ENCODE measurements at regions not wholly inside any gene's neighbourhood (a gene's known extent, or its start where the extent isn't known, plus 50 kb on each side); places are given as distances from the start of the nearest gene placed in this dataset.
"Not testable (repeated sequence)": the region's sequence is repeated elsewhere in the genome, so short reads cannot be mapped to it uniquely, and the experiment has no call there.

- DNase-seq, result no peak
Observed at GRCh38 chr1:61028136-61028535, 54.2 kb upstream of the NFIA start.

GRCh38 chr1:61018068-61018467, 64.3 kb upstream of the NFIA start:
- DNase-seq, result not testable (repeated sequence)

GRCh38 chr1:61017651-61018050, 64.7 kb upstream of the NFIA start:
- no peak for DNase-seq

GRCh38 chr1:61013946-61014667, 68.3 kb upstream of the NFIA start:
- DNase-seq, result no peak

DNA sequence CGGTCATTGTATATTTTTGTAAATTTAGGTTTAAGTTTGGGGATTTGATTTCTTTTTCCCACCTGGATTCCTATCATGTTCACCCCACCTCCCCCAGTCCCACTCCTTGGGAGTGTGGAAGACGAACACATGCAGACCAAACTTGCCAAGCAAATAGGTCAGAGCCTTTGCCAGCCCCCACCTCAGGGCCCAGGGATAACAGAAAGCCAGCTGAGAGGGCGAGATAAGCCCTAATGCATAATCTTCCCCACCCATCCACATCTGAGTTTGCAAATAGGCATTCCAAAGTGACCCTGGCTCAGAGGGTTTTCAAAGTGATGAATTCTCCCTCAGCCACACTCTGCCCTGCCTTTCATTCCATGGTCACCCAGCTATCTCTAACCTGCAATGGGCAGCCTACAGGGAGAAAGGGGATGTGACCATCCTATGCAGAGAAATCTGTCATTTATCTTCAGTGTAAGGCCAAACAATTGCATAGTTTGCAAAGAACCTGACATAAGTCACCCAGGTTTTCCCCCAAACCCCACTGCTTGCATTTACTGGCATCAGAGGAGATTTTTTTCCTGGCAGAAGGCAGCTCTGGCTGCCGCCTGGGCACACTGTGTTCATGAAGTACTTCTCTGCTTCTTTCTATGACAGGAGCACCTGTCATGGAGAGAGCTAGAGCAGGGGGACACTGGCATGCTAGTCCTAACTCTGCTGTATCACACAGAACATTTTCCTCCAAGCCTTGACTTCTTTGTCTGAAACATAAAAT, 69.0 kb upstream of the NFIA start:
- DNase-seq, result no peak

GRCh38 chr1:61012341-61012761, 70.0 kb upstream of the NFIA start:
- no peak for DNase-seq

GRCh38 chr1:61011561-61012263, 70.6 kb upstream of the NFIA start:
- DNase-seq, result no peak

- DNase-seq, result no peak
Observed at GRCh38 chr1:61007534-61008364, 74.6 kb upstream of the NFIA start.

- DNase-seq, result no peak
Observed at GRCh38 chr1:61005614-61006580, 76.5 kb upstream of the NFIA start.

DNA sequence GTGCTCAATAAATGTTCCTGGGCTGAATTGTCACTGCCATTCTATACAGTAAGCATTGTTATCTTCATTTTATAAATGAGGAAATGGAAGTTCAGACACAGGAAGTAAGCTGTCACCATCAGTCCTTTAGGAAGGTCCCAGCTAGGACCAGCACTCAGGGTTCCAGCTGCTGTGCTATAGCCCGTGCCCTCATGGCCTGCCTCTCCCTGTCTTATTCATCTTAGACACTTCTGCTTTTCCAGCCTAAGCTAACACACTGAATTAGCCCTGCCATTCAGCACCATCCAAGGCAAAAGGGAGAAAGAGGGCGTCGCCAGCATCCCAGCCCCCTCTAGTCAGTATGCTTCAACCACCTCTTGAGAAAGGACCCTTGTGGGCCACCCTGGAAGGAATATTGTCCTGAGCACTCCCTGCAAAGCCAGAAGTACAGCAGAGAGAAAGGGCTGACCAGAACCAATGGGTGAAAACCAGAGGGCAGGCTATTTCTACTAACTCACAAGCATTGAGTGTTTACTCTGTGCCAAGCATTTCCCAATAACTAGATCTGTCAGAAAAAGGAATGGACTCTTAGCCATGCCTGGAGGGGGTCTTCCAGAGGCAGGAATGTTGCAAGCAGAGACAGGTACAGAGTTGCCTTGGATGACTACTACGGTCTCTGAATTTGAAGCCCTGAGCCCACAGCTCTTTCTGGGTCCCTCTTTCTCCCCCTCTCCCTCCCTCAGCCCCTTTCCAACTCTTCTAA, 77.9 kb upstream of the NFIA start:
- DNase-seq, result no peak

DNA sequence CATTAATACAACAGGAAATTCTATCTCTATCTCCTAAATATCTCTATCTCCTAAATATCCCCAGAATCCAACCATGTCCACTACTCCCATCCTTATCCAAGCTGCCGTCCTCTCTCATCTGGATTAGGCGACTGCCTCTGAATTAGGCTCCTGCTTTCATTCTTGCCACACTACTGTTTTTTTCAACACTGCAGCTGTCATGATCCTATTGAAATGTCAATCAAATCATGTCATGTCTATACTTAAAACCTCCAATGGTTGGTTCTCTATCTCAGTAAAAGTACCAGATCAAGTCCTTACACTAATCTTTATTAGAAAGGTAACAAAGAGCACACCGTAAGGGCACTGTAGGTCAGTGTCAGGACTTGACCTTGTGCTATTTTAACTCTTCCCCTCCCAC, 82.0 kb upstream of the NFIA start:
- no peak for DNase-seq

GRCh38 chr1:60998786-60999185, 83.6 kb upstream of the NFIA start:
- no peak for DNase-seq

DNA sequence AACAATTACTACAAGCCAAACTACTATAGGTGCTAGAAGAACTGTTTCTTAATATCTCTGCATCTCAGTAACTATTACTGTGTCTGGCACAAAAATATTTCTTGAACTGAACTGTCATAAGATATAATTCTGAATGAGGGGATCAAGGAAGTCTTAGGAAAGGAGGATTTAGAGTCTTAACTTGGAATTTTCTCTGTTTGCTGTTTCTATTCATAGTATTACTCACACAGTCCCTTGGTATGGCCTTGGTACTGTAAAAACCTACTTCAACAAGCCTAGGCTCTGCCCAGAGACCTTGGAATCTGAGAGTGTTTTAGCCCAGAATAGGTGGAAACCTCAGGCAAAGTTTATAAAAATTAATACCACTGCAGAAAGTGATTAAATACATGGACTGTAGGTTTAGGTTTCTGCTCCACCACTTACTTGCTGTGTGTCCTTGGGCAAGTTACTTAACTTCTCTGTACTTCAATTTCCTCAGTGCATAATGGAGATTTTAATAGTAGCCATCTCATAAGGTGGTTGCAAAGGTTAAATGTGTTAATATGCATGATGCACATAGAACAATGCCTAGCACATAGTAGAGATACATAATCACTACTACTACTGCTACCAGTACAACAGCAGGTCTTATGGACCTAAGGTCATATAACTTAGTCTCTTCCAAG, 87.4 kb upstream of the NFIA start:
- DNase-seq, result no peak

DNA sequence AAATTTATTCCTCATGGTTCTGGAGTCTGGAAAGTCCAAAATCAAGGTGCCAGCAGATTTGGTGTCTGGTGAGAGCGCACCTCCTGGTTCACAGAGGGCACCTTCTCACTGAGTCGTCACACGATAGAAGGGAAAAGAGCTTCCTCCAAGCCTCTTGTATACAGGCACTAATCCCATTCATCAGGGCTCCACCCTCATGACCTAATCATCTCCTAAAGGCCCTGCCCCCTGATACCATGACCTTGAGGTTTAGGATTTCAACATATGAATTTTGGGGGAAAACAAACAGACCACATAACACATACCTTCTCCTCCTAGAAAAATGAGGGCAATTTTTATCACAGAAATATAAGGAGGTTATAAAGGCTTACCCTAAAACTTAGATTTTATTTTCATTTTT, 88.0 kb upstream of the NFIA start:
- DNase-seq, result no peak

DNA sequence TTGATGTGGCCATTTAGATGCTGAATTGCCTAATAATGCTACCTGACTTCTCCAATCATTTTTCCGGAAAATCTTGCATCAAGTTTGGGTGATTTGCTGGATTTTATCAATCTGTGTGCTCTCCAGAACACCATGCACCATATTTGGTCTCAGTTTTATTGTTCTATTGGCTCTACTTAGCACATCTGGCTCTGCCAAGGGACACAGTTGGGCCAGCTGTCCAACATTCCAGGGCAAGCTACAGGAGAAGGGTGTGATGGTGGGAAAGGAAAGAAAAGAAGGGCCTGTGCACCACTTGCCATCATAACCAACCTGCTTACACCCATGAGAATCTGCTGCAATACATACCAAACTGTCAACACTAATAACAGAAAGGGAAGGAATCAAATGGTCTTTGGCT, 90.2 kb upstream of the NFIA start:
- DNase-seq, result no peak

GRCh38 chr1:60990714-60991090, 91.7 kb upstream of the NFIA start:
- no peak for DNase-seq

GRCh38 chr1:60989749-60990713, 92.3 kb upstream of the NFIA start:
- DNase-seq, result peak; percentile 72

GRCh38 chr1:60988891-60989290, 93.5 kb upstream of the NFIA start:
- DNase-seq, result peak; percentile 7

- no peak for DNase-seq
Observed at GRCh38 chr1:60987904-60988303, 94.5 kb upstream of the NFIA start.

Measured in NCI-H446 treated with DMSO at 0.1 percent for 48 hours (cell line).